D721Med (cell line): ENCODE measurements at regions not wholly inside any gene's neighbourhood (a gene's known extent, or its start where the extent isn't known, plus 50 kb on each side); places are given as distances from the start of the nearest gene placed in this dataset.

Experiments used
- DNase-seq: peaks from one replicate; pipeline ENCODE4 v3.0.0; 2011; ENCODE audit warnings: low spot score; ENCODE audit not compliant: insufficient read length
- FAIRE-seq: peaks from 2 replicates; lab custom pipeline; 2011; peaks lifted over from hg19 to GRCh38; lab: Jason Lieb, UNC
- TF ChIP-seq, protein P1 (sequence below): IDR thresholded peaks from 2 replicates; pipeline ENCODE4 v1.5.1; 2012; ENCODE audit warnings: mild to moderate bottlenecking, control low read depth; ENCODE audit not compliant: insufficient read depth; ENCODE audit errors: missing control alignments

DNA sequence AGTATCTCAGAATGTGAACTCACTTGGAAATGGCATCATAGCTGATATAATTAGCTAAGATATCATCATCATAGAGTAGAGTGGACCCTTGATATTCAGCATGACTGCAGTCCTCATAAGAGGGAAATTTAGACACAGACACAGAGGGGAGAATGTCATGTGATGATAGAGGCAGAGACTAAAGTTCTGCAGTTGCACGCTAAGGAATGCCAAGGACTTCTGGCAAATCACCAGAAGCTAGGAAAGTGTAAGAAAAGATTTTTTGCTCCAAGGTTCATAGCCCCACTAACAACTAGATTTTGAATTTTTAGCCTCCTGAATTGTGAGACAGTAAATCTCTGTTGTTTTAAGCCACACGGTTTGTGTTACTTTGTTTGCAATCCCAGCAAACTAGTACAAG lies 612.6 kb upstream of the ST8SIA4 start:
- FAIRE-seq (no peak), DNase-seq (no peak)
- TF ChIP-seq, protein P1, sequence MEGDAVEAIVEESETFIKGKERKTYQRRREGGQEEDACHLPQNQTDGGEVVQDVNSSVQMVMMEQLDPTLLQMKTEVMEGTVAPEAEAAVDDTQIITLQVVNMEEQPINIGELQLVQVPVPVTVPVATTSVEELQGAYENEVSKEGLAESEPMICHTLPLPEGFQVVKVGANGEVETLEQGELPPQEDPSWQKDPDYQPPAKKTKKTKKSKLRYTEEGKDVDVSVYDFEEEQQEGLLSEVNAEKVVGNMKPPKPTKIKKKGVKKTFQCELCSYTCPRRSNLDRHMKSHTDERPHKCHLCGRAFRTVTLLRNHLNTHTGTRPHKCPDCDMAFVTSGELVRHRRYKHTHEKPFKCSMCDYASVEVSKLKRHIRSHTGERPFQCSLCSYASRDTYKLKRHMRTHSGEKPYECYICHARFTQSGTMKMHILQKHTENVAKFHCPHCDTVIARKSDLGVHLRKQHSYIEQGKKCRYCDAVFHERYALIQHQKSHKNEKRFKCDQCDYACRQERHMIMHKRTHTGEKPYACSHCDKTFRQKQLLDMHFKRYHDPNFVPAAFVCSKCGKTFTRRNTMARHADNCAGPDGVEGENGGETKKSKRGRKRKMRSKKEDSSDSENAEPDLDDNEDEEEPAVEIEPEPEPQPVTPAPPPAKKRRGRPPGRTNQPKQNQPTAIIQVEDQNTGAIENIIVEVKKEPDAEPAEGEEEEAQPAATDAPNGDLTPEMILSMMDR: no peak

DNA sequence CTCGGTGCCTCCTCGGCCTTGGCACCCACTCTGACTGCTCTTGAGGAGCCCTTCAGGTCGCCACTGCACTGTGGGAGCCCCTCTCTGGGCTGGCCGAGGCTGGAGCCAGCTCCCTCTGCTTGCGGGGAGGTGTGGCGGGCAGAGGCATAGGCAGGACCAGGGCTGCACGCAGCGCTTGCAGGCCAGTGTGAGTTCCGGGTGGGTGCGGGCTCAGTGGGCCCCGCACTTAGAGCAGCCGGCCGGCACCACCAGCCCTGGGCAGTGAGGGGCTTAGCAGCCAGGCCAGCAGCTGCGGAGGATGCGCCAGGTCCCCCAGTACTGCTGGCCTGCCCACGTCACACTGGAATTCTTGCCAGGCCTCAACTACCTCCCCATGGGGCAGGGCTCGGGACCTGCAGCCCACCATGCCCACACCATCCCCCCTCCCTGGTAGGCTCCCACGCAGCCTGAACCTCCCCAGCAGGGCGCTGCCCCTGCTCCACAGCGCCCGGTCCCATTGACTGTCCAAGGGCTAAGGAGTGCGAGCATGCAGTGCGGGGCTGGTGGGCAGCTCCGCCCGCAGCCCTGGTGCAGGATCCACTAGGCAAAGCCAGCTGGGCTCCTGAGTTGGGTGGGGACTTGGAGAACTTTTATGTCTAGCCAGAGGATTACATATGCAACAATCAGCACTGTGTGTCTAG lies 602.9 kb upstream of the ST8SIA4 start:
- DNase-seq (no peak), FAIRE-seq (no peak)
- TF ChIP-seq, protein P1: no peak

DNA sequence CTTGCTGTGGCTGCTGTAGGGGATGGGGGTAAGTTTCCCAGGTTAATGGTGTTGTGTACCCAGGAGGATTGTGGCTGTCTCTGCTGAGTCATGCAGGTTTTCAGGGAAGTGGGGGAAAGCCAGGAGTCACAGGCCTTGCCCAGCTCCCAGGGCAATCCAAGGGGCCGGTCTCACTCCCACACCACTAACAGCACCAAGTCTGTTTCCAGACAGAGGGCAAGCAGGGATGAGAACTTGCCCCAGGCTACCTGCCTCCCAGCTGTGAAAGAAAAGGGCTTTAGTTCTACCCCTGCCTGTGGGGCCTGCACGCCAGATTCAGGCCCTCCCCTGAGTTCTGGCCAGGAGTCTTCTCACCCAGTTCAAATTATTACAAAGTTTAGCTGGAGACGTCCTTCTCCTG lies 579.8 kb upstream of the ST8SIA4 start:
- no peak for DNase-seq
- TF ChIP-seq, protein P1: no peak
- FAIRE-seq: no peak

DNA sequence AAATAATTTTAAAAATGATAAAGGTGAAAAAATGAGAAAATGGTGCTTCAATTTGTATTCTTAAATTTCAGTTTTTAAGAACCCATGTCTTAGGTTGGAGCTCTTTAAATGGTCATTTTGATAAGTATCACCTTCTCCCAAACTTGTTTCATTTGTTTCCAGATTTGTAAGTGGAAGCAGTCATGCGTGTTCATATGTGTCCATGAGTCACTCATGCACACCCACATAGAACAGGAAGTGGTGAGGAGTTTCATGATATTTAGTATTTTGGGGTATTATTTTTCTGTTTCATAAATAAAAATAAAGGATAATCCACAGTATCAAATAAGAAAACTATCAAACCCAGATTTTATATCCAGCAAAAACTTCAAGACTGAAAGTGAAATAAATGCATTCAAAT lies 570.4 kb upstream of the ST8SIA4 start:
- FAIRE-seq (no peak), DNase-seq (no peak)
- TF ChIP-seq, protein P1: no peak

DNA sequence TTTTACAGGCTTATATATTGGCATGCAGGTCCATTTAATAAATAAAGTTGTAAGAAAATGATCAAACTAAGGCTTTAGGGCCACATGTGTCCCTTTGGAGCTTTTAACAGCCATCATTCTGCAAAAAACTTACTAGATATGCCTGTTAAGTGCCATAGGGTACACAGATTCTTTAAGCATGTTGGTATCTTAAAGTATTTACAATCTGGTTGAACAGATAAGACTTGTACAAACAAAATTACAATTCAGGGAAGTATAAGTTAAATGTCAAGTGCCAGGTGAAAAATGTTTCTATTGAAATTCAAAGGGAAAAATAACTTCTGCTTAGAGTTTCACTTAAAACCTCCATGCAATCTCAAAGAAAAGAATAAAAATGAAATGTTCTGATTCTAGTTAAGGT lies 558.4 kb upstream of the ST8SIA4 start:
- FAIRE-seq (no peak), DNase-seq (no peak)
- TF ChIP-seq, protein P1: no peak

DNA sequence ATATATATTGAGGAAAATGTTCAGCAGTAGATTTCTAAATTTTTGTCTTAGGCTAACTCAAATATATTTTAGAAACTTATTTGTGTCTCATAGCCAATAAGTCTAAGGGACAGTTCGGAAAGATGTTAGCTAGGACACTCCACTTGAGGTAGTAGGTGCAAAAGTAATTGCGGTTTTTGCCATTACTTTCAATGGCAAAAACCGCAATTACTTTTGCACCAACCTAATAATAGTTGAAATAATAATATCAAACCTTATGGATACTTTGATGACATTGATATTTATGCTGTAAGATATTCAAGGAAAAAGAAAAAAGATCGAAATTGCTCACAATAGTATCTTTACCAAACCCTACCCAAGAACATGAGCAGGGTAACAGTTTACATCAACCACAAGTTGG lies 555.5 kb upstream of the ST8SIA4 start:
- FAIRE-seq (no peak), DNase-seq (no peak)
- TF ChIP-seq, protein P1: no peak

DNA sequence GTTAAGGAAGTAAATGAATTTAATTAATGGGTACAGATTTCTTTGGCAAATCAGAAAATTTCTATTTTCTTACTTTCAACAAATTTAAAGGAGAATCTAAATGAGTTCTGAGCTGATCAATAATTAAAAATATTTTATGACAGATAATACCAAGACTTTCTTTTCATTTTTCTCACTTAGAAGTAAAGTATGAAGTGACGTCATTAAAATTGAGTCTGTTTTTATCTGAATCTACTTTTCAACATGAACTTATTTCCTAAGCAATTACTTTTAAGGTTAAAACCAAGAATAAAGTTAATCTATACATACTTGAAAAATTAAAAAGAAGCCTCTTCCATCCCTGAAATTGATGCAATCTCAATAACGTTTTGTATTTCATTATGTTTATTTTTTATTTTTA lies 552.8 kb upstream of the ST8SIA4 start:
- TF ChIP-seq, protein P1: no peak
- DNase-seq: no peak
- no peak for FAIRE-seq
